NB4 (cell line): ENCODE measurements at regions not wholly inside any gene's neighbourhood (a gene's known extent, or its start where the extent isn't known, plus 50 kb on each side); places are given as distances from the start of the nearest gene placed in this dataset.

ENCODE experiments used
- CTCF ChIP-seq: IDR thresholded peaks from one replicate; pipeline ENCODE4 v1.5.1; 2012; ENCODE audit warnings: low read depth, low read length
- POLR2A ChIP-seq: IDR thresholded peaks from 2 replicates; pipeline ENCODE4 v1.6.1; 2011; ENCODE audit warnings: mild to moderate bottlenecking; ENCODE audit not compliant: insufficient read length; ENCODE audit errors: extremely low read depth

- TF ChIP-seq CTCF: no peak
- no peak for TF ChIP-seq POLR2A
Measured at GRCh38 chr3:67241084-67241483, 243.0 kb downstream of the KBTBD8 start.
